GM18861 (cell line): ENCODE measurements at regions not wholly inside any gene's neighbourhood (a gene's known extent, or its start where the extent isn't known, plus 50 kb on each side); places are given as distances from the start of the nearest gene placed in this dataset.

Experiments
- ATAC-seq: cut with Tn5 transposase; IDR thresholded peaks from one replicate; pipeline ENCODE4 v1.9.1; 2021; ENCODE audit not compliant: unreplicated experiment

- no peak for ATAC-seq
These were observed 94.6 kb downstream of the ZPLD1 start for GRCh38 chr3:102529452-102529851.

- ATAC-seq = no peak
These were observed 95.8 kb downstream of the ZPLD1 start for GRCh38 chr3:102530415-102531181.

GRCh38 chr3:102531686-102532085 lies 96.9 kb downstream of the ZPLD1 start:
- ATAC-seq = no peak

- no peak for ATAC-seq
These were observed 98.1 kb downstream of the ZPLD1 start for GRCh38 chr3:102532901-102533300.

GRCh38 chr3:102533784-102534183 lies 99.0 kb downstream of the ZPLD1 start:
- no peak for ATAC-seq

GRCh38 chr3:102536456-102536855 lies 101.6 kb downstream of the ZPLD1 start:
- ATAC-seq = peak; percentile 63

GRCh38 chr3:102537123-102537522 lies 102.3 kb downstream of the ZPLD1 start:
- no peak for ATAC-seq

GRCh38 chr3:102544741-102545140 lies 109.9 kb downstream of the ZPLD1 start:
- no peak for ATAC-seq

GRCh38 chr3:102545276-102545675 lies 110.5 kb downstream of the ZPLD1 start:
- no peak for ATAC-seq

GRCh38 chr3:102553876-102554275 lies 119.1 kb downstream of the ZPLD1 start:
- no peak for ATAC-seq

GRCh38 chr3:102570511-102570910 lies 135.7 kb downstream of the ZPLD1 start:
- no peak for ATAC-seq

- no peak for ATAC-seq
These were observed 136.2 kb downstream of the ZPLD1 start for GRCh38 chr3:102571006-102571405.

GRCh38 chr3:102571720-102572384 lies 137.0 kb downstream of the ZPLD1 start:
- no peak for ATAC-seq

GRCh38 chr3:102573483-102574028 lies 138.7 kb downstream of the ZPLD1 start:
- ATAC-seq = no peak

GRCh38 chr3:102574355-102574754 lies 139.5 kb downstream of the ZPLD1 start:
- no peak for ATAC-seq

- no peak for ATAC-seq
These were observed 141.8 kb downstream of the ZPLD1 start for GRCh38 chr3:102576651-102577050.

- ATAC-seq = no peak
These were observed 142.4 kb downstream of the ZPLD1 start for GRCh38 chr3:102577082-102577789.

- no peak for ATAC-seq
These were observed 145.9 kb downstream of the ZPLD1 start for GRCh38 chr3:102580760-102581159.

- ATAC-seq = no peak
These were observed 151.7 kb downstream of the ZPLD1 start for GRCh38 chr3:102586485-102586884.

- no peak for ATAC-seq
These were observed 159.2 kb downstream of the ZPLD1 start for GRCh38 chr3:102593812-102594602.

GRCh38 chr3:102595057-102595456 lies 160.2 kb downstream of the ZPLD1 start:
- no peak for ATAC-seq
